Suppressor macrophage (primary cell): ENCODE measurements at regions not wholly inside any gene's neighbourhood (a gene's known extent, or its start where the extent isn't known, plus 50 kb on each side); places are given as distances from the start of the nearest gene placed in this dataset.

Experiments
- DNase-seq, 4 experiments: peaks; one replicate each; pipeline ENCODE4 v3.0.0-alpha.2; 2020 to 2022

GRCh38 chr2:239583879-239584859 lies 183.3 kb upstream of the HDAC4 start:
- DNase-seq, result no peak

- no peak for DNase-seq
Measured at GRCh38 chr2:239583171-239583878, 182.5 kb upstream of the HDAC4 start.

- DNase-seq, result no peak
Measured at GRCh38 chr2:239582476-239582875, 181.7 kb upstream of the HDAC4 start.

GRCh38 chr2:239581352-239581901 lies 180.6 kb upstream of the HDAC4 start:
- no peak for DNase-seq

- DNase-seq, result peak in 3 of 4 experiments; percentile 32 to 39 (median 36)
Measured at GRCh38 chr2:239580199-239580527, 179.3 kb upstream of the HDAC4 start.

GRCh38 chr2:239579524-239580198 lies 178.8 kb upstream of the HDAC4 start:
- peak in 3 of 4 experiments; percentile 21 to 42 (median 40) for DNase-seq

- no peak for DNase-seq
Measured at GRCh38 chr2:239579081-239579480, 178.3 kb upstream of the HDAC4 start.

GRCh38 chr2:239578381-239578780 lies 177.6 kb upstream of the HDAC4 start:
- no peak for DNase-seq

- no peak for DNase-seq
Measured at GRCh38 chr2:239577935-239578334, 177.1 kb upstream of the HDAC4 start.

GRCh38 chr2:239576784-239577685 lies 176.2 kb upstream of the HDAC4 start:
- DNase-seq, result no peak

GRCh38 chr2:239575931-239576445 lies 175.2 kb upstream of the HDAC4 start:
- DNase-seq, result no peak

GRCh38 chr2:239574434-239575156 lies 173.8 kb upstream of the HDAC4 start:
- no peak for DNase-seq

GRCh38 chr2:239574054-239574433 lies 173.2 kb upstream of the HDAC4 start:
- DNase-seq, result no peak

GRCh38 chr2:239570971-239571520 lies 170.2 kb upstream of the HDAC4 start:
- DNase-seq, result no peak

GRCh38 chr2:239570216-239570925 lies 169.6 kb upstream of the HDAC4 start:
- DNase-seq, result no peak

GRCh38 chr2:239569401-239570090 lies 168.7 kb upstream of the HDAC4 start:
- peak in 2 of 4 experiments; percentile 11 to 32 for DNase-seq

GRCh38 chr2:239568601-239569000 lies 167.8 kb upstream of the HDAC4 start:
- DNase-seq, result no peak

- no peak for DNase-seq
Measured at GRCh38 chr2:239567786-239568185, 167.0 kb upstream of the HDAC4 start.

- DNase-seq, result no peak
Measured at GRCh38 chr2:239566995-239567568, 166.3 kb upstream of the HDAC4 start.
